NOMO-1 treated with DMSO at 0.1 percent for 48 hours (cell line): ENCODE measurements at regions not wholly inside any gene's neighbourhood (a gene's known extent, or its start where the extent isn't known, plus 50 kb on each side); places are given as distances from the start of the nearest gene placed in this dataset.

Experiments used
- DNase-seq: peaks from one replicate; lab custom pipeline; 2025; ENCODE audit not compliant: unreplicated experiment; lab: John Stamatoyannopoulos, UW

DNA sequence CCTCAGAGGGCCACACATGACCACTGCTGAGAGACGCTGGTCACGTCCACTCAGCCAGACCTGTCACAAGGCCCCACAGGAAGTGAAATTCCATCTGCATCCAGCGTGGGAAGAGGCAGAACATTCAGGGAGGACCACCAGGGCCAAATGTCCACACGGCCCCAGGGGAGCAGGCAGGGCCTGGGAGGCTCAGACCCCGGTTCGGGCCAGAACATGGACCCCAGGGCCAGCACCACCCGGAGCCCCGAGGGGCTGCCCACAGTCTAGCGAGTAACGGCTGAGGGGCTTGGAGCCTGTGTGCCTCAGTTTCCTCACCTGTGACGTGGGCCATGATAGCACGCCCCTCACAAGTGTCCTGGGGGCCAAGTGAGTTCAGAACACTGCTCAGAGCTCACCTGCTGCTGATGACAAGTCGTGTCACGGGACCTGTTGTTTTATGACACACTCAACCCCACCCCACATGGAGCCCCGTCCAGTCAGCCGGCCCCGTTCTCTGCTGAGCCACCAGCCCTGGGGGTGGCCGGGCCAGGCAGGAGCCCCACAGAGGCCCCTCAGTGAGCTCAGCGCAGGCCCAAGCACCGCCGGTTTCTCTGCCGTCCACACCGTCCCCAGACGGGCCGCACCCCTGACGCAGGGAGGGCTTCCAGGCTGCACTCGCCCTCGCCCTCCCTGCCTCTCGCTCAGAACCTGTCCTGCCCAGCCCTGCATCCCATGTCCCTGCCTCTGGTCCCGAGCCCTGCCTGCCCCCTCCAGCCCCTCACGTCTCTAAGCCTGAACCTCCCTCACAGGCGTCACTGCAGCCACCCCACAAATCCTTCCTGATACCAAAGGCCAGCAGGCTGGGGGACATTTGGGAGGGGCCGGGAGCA is 79.5 kb upstream of the GALNT9 start:
- DNase-seq, result no peak

DNA sequence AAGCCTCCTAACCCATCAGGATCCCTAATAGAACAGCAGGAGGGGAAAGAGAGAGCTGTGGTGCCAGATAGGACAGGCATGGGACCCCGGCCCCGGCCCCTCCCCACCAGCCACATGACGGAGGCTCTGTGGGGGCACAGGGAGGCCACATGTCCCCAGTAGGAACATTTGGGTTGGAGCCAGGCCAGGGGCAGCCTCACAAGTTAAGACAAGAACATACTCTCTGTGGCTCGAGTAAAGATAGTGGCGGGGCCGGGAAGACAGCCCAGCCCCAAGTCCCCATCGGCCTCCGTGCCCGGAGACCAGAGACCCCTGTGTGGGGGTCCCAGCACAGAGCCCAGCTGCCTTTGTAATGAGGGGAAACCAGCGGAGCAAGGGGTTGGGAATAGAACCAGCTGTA is 78.6 kb upstream of the GALNT9 start:
- no peak for DNase-seq

DNA sequence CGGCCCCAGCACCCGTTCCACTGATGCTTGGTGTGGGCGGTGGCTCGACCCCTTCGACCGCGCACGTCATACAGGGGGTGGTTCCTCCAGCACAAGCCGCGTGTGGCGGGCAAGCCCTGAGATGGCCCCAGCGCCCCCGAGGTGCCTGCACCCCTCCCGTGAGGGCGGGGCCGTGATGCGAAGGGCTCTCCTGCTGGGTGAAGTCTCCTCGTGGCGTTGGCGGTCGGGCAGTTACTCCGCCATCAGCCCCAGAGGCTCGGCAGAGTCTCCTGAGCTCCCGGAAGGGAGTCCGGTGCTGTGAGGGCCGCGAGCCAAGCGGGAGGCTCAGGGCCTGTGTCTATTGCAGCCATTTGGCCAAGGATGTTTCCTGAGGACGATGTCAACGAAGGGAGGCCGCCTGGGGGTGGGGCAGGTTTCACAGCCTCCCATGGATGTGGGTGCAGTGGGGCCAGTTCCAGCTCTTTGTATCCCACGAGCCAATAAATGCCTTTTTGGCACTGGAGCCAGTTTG is 78.1 kb upstream of the GALNT9 start:
- no peak for DNase-seq

DNA sequence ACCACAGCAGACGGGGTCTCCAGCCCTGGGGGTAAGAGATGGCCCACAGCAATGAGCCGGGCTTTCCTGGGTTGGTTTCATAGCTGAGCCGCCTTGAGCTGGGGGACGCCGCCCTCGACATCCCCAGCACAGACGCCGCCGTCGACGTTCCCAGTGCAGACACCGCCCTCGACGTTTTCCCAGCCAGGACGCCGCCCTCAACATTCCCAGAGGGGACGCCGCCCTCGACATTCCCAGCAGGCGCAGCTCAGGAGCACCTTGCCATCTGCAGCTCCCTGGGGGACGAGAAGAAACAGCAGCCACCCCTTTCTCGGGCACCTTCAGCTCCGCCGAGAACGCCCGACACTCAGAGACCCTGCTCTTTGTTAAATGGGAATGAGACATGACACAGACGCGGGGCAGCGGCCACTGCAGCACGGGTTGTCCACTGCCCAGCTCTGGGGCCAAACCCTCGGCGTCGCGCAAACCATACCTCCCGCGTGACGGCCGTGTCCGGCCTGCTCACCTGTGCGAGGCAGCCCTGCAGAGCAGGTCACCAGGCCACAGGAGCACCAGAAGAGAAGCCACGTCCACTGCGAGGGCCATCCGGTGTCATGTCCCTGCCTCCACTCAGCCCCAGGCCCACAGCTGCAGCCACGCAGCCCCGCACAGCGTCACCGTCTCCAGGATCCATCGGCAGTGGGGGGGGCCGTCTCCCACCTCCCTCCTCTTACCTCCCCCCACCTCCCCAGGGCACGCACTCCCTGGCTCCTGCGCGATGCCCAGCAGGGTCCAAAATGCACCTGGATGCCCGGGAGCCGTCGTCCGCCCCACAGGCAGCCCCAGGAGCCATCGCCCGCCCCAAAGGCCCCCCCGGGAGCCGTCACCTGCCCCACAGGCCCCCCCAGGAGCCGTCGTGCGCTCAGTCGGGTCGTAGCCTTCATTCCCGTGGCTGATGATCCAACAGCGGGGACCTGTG is 77.4 kb upstream of the GALNT9 start:
- DNase-seq, result no peak

DNA sequence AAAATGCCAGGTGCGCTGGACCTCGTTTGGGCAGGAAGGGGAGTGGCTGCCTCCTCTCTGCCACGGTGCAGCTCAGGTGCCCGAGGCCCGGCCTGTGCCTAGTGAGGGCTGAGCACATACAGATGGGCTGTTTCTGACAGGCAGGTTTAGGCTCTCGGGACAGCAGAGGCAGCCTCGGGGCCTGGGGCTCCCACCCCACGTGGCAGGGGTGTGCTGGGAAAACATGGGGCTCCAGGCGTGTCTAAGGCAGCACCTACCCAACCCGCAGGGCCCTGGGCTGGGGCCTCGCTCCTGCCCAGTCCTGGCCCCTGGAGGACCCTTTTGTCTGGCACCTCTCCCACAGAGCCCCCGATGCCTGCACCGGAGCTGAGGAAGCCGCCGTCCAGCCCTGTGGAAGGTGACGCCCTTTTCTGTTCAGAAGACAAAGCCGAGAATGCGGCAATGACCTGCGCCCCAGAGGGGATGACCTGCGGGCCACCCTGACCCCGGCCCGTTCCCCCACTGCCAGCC is 76.4 kb upstream of the GALNT9 start:
- DNase-seq, result no peak

DNA sequence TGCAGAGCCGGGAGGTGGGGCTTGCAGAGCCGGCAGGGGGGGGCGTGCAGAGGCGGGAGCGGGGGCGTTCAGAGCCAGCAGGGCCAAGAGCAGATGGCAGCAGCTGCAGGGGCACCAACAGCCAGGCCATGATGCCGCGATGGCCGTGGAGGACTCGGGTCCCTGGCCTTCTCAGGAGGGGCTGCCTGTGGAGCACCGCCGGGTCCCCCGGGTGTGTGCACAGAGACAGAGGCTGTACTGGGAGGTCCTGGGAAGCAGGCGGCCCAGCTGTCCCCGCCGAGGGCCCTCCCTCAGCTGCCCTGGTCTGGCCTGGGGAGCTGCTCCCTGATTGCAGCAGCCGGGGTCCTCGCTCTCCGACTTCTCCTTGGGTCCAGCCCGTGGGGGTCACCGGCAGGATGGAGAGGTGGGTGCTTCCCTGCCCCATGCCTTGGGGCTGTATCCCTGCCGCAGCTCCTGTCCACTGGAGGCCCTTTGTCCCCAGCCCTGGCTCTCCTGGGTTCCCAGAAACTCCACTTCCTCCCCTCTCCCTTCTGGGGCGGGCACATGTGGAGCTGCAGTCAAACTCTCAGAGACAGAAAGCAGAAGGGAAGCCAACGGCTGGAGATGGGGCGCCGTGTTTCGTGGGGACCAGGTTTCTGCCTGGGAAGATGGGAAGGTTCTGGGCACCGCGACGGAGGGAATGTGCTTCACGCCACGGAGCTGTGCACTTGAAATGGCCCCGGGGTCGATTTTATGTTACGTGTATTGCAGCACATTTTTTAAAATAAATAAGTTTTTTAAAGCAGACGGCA is 75.8 kb upstream of the GALNT9 start:
- no peak for DNase-seq

DNA sequence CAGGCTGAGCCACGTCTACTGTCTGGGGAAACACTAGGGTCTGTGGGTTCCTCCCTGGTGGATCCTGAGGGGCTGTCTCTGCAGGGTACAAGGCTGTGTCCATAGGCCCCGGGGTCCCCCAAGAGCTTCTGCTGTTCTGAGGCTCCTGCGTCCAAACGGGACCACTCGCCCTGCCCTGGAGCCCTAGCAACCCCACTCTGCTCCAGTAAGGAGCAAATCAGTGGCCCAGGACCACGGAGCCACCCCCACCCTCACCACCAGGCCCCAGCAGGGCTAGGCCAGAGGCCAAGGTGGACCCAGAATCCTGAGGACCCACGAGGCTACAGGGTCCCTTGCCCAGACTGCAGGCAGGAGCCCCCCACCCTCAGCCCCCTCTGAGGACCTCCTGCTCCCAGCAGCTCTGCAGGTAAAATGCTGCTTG is 75.1 kb upstream of the GALNT9 start:
- DNase-seq, result no peak

DNA sequence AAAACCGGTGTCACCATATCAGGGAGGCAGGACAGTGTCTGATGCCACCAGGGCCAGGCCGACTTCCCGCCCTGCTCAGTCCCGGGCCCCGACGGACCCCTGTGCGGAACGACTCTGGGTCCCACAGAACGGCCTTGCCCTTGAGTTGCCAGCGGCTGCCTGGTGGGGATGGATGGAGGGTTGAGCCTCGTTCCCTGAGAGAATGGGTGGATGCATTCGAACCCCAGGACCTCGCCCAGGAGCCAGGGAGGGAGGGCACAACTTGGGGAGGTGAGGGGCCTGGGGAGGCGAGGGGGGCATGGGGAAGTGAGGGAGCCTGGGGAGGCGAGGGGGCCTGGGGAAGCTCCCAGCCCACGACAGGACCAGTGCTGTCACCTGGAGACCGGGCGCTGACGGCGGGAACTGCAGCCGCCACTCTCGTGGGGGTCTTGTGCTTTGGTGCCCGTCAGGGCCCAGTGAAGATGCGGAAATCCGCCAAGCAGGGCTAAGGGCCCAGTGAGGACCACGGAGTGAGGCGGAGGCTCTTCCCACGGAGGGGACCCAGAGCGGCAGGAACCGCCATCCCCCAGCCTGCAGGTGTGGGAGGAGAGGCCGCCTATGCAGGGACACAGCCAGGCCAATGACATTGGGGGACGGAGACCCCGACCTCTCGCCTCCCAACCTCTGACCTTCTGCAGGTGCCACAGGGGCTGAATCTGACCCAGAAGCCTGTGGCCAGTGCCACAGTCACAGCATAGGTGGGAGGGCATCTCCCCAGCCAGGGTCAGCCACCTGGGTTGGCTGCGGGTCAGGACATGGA is 74.4 kb upstream of the GALNT9 start:
- DNase-seq, result no peak

DNA sequence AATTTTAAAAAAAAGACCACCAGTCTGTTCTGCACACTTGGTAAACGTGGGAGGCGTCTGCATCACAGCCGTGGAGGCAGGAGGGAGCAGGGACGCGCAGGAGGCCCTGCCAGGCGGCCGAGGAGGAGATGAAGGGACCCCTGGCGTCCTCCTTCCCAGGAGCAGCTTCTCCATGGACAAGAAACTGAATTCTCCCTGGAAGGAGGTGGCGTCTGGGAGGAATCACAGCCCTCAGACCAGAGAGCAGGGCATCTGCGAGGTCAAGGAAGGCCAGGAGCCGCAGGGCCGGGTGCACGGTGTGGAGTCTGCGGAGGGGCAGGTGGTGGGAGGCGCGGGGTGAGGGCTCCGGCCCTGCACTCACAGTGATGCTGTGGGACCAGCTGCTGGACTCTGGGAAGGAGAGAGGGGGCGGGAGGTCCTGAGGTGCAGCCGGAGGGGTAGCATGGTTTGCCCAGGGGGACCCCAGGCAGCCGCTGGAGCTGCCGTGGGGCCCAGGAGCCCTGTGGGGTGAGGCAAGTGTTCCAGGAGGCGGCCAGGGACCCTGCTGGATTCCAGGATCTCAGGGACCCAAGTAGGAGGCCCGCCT is 73.5 kb upstream of the GALNT9 start:
- no peak for DNase-seq

DNA sequence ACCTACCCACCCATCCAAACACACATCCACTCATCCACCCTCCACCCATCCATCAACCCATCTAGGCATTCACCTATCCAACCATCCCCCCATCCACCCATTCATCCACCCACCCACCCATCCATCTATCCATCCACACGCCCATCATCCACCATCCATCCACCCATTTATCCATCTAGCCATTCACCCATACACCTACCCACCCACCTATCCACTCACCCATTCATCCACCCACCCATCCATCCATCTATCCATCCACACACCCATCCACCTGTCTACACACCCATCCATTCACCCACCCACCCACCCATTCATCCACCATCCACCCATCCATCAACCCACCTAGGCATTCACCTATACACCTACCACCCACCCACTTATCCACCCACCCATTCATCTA is 72.6 kb upstream of the GALNT9 start:
- no peak for DNase-seq

DNA sequence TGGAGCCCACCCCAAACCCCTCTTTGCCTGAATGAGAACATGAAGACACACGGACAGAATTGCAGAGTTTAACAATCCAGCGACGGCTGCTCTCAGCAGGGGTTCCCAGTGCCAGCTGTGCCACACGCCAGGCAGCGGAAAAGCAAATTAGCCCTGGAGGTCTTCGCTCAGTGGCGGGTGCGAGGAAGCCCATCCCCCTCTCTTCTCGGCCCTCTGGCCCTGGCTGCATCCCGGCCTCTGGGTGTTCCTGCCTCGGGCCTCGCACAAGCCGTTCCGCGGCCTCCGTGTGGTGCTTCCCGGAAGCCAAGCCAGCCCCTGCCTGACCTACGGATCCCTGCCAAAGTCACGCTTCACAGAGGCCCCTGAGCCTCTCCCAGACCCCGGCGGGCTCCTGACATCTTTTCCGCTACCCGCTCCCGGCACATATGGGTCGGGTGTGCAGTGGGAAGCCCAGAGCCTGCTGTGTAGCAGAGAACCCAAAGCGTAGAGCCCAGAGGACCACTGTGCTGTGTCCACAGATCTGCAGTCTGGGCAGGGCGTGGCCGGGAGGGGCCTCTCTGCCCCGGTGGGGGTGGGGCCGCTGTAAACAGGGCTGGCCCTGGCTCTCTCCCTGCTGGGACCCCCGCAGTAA is 70.7 kb upstream of the GALNT9 start:
- no peak for DNase-seq

DNA sequence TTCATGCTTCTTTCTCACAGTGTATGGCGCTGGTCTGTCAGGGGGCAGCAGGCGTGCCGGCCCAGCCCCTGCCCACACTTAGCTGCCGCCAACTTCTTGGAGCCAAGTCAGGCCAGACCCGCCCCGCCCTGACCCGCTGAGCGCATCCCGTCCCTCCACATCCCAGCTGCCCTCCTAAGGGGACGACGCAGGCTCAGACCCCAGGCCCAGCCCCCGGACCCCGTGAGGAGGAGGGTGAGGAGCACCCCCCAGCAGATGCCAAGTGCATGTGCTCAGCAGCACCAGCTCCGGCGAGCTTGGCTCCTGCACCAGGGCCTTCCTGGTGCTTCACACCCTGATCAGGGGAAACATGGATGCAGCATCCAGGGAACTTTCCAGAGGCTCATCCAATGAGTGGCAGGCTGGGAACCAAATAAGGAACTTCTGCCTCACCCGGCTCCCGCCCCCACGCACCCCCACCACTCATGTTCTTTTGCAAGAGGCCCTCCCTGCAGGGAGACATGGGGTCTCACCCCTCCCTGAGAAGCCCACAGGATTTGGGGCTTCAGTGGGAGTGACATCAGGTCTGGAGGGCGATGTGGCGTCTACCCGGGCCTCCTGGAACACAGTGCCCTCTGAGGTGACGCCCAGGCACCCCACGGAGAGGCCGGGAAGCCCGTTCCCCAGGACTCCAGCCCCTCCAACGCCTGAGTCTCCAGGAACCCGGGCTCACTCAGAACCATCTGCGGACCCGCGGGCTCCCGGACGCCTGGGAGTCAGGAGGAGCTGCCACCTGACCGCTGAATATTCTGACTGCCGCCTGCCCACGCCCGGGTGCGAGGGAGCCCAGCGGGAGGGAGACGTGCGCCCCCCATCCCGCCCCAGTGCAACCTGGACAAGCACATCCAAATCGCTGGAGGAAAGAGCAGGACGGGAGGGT is 70.0 kb upstream of the GALNT9 start:
- DNase-seq, result no peak

DNA sequence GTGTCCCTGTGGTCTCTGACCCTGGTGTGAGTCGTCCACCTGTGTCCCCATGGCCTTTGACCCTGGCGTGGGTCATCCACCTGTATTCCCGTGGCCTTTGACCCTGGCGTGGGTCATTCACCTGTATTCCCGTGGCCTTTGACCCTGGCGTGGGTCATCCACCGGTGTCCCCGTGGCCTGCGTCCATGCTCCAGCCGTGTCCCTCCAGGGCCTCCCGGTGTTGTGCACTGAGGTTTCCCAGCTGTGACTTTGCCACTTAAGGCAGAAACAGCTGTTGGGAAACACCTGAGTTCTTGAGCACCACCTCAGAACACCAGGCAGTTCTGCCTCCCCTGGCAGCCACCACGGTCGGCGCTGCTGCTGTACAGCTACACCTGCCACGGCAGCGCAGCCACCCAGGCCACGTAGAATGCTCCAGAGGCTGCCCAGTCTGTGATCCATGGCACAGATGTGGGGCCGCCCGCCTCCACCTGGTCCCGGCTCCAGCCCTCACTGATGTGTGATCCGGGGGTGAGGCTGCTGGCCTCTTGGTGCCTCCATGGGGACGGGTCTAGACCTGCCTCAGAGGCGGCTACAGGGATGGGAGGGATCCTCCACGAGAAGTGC is 69.1 kb upstream of the GALNT9 start:
- no peak for DNase-seq

DNA sequence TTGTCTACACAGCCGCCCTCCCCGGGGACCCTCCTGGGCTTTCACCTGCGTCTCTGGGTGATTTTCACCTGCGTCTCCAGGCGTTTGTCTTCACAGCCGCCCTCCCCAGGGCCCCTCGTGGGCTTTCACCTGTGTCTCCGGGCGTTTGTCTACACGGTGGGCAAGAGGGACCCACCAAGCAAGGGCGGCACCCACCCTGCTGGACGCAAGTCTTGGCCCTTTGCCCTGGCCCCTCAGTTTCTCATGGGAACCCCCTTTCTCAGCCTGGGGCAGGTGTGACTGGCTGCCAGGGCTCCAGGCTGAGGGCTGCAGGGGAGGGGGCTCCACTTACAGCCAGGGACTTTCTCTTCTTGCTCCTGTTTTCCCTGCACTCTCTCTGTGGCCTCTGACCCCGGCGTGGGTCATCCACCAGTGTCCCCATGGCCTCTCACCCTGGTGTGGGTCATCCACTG is 68.6 kb upstream of the GALNT9 start:
- DNase-seq, result no peak

DNA sequence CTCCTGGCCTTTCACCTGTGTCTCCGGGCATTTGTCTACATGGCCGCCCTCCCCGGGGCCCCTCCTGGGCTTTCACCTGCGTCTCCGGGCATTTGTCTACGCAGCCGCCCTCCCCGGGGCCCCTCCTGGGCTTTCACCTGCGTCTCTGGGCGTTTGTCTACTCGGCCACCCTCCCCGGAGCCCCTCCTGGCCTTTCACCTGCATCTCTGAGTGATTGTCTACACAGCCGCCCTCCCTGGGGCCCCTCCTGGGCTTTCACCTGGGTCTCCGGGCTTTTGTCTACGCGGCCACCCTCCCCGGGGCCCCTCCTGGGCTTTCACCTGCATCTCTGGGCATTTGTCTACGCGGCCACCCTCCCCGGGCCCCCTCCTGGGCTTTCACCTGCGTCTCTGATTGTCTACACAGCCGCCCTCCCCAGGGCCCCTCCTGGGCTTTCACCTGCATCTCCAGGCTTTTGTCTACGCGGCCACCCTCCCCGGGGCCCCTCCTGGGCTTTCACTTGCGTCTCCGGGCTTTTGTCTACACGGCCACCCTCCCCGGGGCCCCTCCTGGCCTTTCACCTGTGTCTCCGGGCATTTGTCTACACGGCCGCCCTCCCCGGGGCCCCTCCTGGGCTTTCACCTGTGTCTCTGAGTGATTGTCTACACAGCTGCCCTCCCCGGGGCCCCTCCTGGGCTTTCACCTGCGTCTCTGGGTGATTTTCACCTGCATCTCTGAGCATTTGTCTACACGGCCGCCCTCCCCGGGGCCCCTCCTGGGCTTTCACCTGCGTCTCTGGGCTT is 68.0 kb upstream of the GALNT9 start:
- no peak for DNase-seq

DNA sequence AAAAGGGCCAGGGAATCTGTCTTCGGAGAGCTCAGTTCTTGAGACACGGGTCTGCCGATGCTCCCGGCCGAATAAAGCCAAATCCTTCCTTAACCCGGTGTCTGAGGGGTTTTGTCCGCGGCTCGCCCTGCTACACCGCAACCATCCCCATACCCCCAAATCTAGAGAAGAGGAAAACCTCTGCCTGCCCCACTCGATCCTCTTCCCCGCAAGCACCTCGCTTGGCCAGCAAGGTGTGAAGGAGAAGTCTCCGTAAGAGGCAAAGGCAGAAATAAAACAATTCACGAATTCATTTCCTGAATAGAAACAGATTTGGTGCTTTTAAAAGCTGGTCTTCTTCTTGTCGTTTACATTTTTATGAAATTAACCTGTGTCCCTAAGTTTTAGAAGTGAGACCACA is 67.3 kb upstream of the GALNT9 start:
- DNase-seq, result no peak

DNA sequence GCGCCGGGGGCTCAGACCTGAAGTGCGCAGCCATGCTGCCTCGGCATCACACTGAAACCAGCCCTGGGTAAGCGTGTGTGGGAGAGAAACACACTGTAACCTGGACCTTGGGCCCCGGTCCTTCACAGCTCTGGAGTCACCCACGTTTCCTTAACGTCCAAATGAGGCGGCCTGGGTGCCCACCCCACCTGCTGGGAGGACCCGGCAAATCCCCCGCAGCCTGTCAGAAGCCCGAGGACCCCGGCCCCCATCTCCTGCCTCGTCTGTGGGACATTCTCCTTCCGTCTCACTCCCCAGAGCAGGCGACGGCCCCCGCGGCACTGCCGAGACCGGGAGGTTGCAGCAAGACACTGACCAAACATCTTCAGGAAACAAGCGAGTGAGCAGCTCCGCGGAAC is 66.5 kb upstream of the GALNT9 start:
- DNase-seq, result no peak
